ENCODE measurements at regions not wholly inside any gene's neighbourhood (a gene's known extent, or its start where the extent isn't known, plus 50 kb on each side); places are given as distances from the start of the nearest gene placed in this dataset.
"Not testable (repeated sequence)": the region's sequence is repeated elsewhere in the genome, so short reads cannot be mapped to it uniquely, and the experiment has no call there.

DNA sequence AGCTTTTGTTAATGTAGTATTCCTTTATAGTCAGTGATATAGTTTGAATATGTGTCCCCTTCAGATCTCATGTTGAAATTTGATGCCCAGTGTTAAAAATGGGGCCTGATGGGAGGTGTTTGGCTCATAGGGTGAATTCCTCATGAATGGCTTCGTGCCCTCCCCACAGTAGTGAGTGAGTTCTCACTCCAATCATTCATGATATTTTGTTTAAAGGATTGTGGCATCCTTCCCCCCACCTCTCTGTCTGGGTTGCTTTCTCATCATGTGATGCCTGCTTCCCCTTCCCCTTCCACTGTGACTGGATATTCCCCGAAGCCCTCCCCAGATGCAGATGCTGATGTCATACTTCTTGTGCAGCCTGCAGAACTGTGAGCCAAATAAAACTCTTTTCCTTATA lies 649.8 kb upstream of the NR2F2 start:
- no peak for DNase-seq

DNA sequence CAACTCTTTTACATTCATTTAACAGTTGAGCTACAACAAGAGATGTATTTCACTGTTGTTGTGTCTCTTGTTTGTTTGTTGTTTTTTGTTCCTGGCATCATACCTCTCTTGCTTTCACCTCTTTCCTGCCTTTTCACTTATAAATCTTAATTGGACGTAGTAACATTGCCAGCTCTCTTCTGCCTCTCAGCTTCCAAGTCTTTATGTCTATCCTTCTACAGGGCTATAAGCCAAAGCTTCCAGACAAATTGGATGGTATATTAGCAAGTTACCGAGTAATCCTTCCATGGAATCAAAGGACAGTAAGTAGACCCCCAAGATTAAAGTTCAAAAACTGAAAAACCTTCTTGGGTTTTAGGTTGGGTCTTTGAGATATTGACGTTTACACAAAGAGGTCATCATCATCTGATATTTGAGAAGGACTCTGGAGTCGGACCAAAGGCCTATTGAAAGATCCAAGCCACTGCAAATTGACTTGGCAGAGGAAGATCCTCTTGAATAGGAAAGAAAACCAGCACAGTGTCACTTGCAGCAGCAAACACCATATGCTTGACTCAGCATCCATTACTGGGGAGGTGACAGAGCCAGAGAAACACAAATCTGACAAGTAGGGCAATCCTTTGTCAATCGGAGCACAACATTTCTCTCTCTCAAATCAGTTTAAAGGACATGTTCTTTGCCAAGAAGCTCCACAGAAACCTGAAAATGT lies 648.5 kb upstream of the NR2F2 start:
- no peak for DNase-seq

DNA sequence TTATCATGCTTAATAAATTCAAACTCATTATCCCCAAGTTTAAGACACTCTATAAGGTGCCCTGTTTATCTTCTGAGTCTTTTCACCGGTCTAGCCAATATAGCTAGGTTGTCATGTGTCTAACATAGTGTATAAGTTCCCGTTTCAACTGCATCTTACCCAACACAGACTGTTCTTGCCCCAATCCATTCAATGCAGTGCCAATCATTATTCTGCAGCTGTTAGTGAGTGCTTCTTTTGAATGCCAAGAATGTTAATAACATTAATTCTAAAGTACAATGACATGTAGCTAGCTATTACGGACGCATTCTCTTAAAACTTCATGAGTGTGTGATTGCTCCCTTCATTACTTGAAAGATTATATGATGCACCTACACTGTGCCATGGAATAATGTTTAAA lies 646.4 kb upstream of the NR2F2 start:
- DNase-seq: no peak

DNA sequence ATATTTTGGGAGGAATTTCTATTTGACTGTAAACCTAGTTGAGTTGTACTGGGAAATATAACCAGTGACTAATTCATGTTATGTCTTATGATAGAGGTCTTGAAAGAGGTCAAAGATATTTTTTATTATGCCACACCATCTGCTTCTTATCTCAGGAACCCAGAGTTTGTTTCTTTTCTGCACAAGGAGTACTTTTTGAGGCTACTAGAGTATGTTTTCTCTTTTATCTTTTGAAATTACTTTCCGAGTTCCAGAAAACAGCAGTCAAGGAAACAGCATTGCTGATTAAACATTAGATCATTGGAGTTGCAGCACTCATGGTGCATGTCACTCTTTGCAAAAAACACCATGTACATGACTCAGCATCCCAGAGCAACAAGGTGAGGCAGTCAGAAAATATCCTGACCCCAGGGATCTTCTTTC lies 645.8 kb upstream of the NR2F2 start:
- peak; percentile 10 for DNase-seq

DNA sequence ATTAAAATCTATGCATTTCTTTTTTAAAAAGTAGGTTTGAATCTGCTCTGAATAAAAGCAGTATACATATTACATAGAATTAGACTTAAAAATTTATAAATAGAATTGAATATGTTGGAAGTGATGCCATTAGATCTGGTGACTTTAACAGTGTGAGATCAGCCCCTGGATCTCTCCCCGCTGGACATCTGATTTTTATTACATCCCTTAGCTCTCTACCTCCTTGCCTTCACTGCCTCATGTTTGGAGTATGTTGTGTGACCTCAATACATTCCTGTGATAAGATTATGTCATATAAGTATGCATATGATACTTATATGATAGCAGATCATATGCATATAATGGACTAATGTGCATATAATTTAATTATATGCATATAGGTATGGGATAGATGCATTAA lies 643.4 kb upstream of the NR2F2 start:
- DNase-seq: no peak

DNA sequence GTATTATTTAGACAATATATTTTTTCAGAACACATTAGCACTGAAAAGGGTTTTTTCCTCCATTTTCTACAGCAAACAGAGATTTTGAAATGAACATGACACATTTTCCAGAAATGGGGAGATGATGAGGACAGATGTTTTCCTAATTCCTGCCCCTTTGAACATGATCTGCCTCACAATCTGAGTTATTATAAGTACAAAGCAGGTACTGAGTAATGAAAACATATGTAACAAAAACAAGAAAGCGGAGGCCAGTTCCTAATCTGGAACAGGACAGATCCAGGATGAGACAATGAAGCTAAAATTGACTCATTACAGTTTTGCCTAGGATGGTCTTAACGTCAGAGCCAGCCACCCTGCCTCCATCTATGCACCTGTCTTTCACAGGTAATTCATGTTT lies 642.8 kb upstream of the NR2F2 start:
- no peak for DNase-seq

DNA sequence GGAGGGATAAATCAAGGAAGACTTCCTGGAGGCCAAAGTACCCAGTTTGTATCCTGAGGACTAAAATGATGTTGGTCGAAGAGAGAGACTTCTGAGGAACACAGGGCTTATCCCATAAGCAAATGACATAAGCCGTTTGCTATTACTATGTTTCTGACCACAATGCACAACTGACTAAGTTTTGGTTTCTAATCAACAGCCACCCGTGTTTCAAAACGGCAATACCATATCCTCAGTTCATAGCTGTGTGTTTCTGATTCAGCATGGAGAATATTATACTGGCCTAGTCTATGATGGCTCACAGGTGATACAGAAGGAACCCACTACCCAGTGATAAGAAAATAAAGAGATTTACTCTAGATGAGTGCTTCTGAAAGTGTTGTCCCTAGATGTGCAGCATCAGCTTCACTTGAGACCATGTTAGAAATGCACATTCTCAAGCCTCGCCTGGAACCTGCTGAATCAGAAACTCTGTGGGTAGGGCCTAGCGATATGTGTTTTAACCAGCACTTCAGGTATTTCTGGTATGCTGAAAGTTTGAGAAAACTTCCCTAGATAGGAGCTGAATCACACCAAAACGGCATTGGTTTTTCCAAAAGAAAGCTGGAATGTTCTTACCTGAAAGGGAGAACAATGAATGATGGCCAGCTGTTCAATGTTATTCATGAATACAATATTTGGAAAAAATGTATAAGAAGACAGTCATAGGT lies 639.7 kb upstream of the NR2F2 start:
- no peak for DNase-seq

DNA sequence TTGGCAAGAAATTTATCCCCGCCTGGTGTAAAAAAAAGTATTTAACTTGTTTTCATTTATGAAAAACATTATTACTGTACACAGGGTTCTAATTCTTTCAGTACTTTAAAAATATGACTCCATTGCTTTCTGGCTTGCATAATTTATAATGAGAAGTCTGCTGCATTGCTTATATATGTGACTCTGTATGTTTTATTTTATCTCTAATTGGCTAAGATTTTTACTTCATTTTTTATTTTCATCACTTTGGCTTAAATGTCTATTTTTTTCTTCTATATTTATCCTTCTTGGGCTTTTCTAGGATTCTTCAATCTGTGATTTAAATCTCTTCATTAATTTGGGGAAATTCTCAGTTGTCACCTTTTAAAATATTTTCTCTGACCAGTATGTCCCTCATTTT lies 636.6 kb upstream of the NR2F2 start:
- DNase-seq: no peak

DNA sequence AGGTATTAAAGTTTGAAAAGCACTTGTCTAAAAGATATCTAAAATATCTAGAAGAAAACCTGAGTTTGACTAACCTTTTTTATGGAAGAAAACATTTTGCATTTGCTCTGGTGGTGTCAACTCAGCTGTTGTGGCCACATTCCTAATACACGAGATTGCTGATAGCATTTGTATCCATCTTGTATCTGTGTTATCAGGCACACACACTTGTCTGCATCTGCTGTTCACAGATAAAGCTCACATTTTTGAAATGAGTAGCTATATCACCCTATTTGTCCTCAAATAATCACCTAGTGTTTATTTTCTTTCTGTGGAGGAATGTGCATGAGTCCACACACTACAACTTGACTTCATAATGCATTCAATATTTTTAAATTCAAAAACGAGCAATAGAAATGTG lies 632.3 kb upstream of the NR2F2 start:
- DNase-seq: no peak

DNA sequence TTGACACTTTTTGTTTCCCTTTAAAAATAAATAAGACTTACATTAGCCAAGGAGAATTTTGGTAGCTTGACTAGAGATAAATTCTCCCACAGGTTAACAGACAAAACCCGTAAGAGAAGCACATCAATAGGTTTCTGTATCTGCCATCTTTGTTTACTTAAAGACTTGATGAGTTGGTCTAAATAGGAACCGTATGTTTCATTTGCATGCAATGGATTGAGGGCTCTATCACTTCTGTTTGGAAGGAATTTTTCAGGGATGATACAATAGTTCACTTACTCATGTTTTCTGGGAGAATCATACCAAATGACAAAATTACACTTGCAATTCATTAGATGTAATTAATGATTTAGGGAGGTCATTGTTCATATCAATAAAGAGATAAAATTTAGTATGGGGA lies 631.5 kb upstream of the NR2F2 start:
- no peak for DNase-seq

DNA sequence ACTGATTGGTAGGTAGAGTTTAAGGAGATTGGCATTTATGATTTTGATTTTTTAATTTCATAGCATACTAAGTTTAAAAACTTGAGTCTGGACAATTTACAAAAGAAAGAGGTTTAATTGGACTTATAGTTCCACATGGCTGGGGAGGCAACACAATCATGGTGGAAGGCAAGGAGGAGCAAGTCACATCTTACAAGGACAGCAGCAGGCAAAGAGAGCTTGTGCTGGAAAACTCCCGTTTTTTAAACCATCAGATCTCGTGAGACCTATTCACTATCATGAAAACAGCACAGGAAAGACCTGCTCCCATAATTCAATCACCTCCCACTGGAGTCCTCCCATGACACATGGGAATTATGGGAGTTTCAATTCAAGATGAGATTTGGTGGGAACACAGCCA lies 630.9 kb upstream of the NR2F2 start:
- no peak for DNase-seq

DNA sequence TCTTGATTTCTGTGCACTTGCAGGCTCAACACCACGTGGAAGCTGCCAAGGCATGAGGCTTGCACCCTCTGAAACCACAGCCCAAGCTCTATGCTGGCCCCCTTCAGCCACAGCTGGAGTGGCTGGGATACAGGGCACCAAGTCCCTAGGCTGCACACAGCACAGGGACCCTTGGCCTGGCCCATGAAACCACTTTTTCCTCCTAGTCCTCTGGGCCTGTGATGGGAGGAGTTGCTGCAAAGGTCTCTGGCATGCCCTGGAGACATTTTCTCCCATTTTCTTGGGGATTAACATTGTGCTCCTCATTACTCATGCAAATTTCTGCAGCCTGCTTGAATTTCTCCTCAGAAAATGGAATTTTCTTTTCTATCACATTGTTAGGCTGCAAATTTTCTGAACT lies 629.8 kb upstream of the NR2F2 start:
- DNase-seq: not testable (repeated sequence)

DNA sequence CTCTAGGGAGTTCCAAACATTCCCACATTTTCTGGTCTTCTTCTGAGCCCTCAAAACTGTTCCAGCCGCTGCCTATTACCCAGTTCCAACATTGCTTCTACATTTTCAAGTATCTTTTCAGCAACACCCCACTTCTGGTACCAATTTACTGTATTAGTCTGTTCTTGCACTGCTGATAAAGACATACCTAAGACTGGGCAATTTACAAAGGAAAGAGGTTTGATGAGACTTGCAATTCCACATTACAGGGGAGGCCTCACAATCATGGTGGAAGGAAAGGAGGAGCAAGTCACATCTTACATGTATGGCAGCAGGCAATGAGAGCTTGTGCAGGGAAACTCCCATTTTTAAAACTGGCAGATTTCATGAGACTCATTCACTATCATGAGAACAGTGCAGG lies 629.1 kb upstream of the NR2F2 start:
- DNase-seq: no peak

DNA sequence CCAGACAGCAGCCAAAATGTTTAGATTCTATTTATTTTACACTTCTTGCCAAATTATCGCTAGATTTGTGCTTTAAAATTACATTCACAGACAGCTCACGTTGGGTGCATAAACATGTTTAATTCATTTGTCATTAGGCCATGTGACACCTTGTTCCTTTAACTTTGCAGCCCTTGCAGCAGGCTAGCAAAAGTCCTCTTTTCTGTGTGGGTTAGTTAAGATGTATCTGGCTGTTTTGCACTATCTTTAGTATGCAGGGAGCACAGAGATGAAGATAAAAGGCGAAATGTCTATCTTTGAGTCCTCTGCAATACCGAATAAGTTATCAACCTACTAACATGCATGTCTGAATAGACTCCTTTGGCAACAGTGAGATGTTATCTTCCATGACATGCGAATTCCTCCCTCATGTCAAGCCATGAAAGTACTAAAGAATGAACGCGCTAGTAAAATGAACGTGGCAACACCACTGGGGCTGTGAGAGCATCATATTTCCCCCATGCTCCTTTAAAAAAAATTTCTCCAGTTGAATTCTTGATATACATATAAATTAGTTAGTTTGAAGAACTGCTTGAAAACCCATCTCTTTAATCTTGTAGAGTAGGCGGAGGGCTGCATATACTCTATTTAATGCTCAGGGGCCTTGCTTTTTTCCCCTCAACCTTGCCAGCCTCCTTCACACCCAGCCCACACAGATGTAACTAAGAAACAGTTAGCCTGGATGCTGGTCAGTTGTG lies 620.4 kb upstream of the NR2F2 start:
- DNase-seq: peak; percentile 46

DNA sequence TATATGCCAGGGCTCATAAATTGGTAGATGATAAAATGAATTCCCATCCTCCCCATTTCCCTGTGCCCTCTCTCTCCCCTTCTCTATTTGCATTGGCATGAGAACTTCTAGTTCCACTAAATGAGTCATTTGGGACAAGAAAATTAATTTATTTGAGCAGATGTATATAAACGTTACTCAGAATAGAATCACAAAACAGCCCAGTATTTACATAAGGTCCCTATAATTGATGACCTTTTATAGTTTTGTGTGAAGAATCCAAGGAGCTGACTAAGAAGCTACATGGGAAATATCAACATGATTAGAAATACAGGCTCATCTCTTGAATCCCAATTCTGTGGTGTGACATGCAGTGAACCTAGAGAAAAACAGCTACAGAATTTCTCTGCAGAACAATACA lies 617.7 kb upstream of the NR2F2 start:
- no peak for DNase-seq

DNA sequence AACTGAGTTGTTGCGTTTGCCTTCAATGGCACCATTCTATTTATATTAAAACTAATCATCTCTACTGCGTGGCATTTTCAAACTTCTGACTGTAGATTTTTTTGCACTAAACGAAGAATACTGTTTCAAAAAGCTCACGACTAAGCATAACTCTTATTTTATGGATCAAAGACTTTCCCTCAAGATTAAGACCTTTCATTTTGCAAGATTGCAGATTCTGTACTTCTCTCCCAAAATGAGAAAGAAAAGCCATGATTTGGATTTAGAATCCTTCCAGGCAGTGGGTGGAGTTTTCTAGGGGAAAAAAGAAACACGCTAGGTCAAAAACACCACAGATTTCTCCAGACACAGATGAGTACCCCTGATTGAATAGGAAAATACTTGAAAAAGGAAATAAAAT lies 617.2 kb upstream of the NR2F2 start:
- DNase-seq: no peak

DNA sequence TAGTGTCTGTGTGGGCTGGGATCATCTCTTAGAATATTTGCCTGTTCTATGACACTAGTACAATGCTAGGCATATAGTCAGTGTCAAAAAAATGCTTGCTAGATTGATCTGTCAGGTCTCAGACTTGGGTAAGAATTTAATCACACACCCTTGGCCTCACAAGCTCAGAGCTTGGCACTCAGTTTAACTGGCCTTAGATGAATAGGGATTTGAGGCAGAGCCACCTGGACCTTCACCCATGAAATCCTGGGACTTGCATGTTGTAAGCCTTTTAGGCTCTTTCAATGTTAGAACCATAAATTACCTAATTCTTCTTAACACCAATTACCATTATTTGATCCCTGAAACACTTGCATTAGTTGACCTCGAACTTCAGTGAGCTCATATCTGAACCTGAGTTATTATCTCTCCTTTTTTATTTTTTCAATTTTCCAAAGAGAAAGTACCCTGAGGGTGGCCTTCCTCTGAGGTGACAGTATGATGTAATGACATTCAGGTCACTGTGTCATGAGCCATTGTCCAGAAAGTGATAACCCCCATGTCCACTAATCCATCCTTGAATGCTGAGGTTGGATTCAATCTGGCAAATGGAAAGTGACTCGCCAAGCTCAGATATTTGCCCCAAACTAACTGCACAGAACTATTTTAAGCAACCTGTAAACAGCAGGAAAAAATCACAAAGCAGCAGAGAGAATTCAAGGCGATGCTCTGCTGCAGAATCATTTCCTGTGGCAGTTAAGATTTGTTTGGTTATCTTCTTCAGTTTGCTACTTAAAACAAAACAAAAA lies 615.2 kb upstream of the NR2F2 start:
- no peak for DNase-seq

DNA sequence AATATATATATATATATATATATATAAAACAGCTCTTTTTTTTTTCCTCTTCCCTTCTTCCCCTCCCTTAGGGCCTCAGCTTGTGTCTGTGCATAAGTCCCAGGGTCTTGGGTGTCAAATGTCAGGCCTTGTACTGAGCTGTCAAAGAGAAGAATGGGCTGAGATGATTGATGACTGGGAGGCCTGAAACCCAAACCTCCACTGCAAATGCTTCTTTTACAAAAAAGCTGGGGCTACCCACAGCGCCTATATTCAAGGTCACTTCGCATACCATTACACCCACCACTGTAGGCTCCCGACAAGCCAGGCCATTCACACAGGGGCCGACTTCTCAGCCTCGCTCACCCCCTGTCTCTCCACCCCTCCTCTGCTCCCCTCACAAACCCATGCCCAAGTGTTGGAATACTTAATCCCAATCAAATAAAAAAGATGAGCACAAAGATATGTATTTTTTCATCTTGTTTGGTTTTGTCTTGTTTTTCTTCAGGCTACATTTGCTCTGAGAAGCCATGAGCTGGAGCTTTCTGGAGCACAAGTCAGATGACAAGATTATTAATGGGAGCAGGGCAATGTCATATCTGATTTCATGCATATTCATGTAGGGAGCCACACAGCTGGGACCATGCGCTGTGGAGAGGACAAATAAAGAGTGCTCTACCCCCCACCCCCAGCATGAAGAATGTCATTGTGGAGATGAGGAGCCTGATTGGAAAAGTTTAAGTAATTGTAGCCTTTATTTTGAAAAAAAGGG lies 614.4 kb upstream of the NR2F2 start:
- DNase-seq: no peak

DNA sequence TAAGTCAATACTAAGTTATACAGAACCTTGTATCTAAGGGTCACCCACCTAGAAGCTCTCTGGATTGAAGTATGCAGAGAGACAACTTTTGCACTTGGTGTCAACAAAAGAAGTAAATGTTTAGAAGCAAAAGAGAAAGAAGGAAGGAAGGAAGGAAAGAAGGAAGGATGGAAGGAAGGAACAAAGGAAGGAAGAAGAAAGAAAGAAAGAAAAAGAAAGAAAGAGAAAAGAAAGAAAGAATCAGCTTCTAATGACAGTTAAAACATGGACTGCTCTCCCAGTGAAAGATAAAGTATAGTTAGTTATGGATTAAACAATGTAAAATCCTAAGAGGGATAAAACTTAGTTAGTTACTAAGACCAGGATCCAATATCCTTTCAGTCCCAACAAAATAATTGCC lies 613.8 kb upstream of the NR2F2 start:
- no peak for DNase-seq

DNA sequence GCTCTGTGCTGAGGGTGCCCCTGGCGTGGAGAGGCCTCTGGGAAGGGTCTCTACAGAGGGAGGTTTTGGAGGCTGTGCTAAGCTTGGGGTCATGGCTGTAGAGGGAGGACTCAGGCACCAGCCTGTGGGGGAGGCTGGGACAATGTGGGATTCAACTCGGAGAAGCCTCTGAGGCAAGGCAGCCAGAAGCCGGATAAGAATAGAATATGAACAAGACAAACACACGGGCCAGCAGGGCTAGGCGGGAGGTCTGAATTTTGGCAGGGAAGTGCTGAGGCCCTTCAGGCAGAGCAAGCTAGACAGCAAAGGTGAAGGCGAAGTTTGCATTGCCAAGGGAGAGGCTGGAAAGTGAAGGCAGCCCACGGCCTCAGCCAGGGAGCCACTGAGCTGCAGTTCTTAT lies 612.1 kb upstream of the NR2F2 start:
- no peak for DNase-seq

DNA sequence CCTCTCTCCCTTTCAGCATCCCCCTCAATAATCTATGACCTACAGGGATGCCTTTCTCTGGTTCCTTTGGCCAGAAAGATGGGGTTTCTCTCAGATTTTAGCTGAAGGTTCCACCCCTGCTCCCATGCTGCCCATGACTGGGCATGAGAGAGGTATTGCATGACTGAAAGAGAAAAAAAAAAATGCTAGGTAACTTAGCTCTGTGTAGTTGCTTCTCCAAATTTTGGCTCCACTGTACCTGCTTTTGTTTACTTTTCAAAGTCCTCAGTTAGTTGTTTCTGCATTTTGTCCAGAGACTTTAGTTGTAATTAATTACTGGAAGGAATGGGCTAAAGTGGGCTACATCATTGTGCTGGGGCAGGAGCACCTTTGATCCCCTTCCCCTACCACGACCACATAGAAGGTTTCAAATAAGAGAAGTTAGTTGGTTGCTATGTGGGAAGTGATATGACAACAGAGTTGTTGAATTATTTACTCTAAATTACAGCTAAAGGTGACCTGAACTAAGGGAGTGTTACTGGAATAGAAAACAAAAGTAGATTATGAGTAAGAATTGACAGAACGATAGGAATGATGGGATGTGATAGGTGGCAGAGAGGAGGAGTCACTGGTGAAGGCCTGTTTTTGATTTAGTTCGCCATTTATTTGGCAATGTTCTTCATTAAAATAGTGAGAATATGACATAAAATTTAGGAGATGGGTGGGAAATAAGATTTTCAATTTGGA lies 605.4 kb upstream of the NR2F2 start:
- DNase-seq: no peak

DNA sequence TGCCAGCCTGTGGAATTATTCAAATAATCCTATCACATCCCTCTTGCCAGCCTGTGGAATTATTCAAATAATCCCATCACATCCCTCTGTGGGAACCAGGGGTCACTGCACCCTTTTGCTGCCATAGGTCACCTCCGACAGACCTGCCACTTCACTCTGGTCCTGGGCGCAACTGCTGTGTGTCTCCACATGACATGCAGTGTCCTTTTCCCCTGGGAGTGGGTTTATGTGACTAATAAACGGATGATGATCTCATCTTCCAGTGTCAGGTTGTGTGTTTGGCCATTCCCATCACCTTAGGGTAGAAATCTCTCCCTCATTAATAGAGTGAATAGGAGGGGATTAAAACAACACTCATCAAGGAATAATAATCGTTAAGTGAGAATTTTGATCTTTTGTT lies 603.6 kb upstream of the NR2F2 start:
- DNase-seq: no peak
